NCI-H146 (cell line): ENCODE measurements at regions not wholly inside any gene's neighbourhood (a gene's known extent, or its start where the extent isn't known, plus 50 kb on each side); places are given as distances from the start of the nearest gene placed in this dataset.
"Not testable (repeated sequence)": the region's sequence is repeated elsewhere in the genome, so short reads cannot be mapped to it uniquely, and the experiment has no call there.

Experiments
- DNase-seq: peaks from one replicate; lab custom pipeline; 2025; lab: John Stamatoyannopoulos, UW

DNA sequence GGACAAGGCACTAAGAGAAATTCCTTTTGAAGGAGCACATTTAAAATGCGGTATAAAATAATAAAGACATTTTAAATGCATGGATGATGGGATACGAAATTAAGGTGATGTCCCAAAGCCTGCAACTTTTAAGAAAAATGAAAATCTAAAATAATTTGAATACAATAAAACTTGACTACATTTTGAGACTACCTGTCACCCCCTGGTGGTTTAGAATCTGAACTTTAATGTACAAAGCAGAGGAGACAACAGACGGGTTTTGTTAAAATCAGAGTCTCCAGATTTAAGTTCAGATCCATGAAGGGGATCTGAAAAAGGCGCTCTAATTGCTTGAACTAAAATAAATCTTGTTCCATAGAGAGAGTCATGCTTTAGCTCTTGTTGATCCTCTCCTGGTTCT is 1129.3 kb upstream of the PCDH20 start:
- no peak for DNase-seq

DNA sequence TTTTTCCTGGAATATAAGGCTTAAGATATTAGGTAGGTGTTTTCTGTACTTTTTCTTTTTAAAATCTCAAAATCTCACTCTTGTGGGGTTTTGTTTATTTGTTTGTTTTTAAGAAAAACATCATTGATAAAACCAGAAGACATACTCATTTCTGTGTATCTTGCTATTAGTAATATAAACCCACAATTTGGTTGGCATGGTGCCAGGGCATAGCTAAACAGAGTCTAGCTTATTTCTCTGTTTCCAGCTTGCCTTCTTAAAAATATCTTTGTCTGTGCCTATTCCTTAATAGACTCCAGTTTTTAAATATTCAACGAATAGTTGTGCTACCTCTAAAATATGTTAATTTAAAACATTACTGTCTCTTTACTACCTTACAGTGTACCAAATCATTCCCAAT is 1121.9 kb upstream of the PCDH20 start:
- peak; percentile 48 for DNase-seq

DNA sequence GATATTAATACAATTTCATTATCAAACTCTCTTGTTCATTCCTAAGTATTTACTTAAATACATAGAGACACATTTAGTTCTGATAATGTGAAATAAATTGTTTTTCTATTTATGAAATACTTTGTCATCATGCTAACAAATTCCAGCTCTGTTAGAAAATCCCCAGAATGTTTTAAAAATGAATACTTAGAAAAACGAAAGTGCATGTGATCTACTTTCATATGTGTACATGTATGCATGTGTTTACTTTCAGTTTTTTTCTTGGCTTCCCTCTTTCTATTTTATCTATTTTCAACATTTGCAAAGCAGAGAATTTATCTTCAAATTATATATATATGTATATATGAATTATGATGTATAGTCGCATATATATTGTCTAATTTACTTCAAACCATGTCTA is 1110.0 kb upstream of the PCDH20 start:
- no peak for DNase-seq

DNA sequence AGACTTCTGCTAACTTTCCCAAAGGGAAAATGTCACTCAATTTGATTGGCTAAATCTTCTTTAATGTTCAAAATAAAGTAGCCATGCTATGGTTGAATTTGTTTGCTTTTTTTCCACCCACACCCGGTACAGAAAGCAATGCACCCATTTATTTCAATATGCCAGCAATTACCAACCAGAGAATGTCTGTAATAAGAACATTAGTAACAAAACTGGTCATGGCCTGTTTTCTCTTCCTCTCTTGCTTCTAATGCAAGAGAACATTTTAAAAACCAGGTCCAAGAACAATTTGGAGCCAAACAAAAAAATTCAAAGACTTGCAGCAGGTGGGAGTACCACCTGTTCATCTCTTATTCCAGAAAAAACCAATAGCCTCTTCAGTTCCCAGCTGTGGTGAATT is 1108.8 kb upstream of the PCDH20 start:
- no peak for DNase-seq

DNA sequence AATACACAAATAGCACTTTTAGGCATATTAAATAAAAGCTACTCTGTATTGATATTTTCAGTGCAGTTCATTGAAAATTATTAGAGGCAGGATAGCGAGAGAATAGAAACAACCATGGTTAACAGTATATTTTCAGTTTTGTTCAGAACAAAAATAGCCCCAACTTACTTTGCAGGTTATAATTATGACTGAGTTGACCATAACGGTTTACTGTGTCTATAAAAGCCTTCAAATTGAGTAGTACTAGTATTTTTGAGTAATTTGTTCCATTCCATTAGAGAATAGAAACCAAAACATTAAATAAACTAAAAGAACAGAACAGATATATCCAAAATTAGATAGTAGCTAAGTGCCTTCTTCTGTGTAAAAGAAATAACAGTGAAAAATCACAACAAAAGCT is 1108.4 kb upstream of the PCDH20 start:
- no peak for DNase-seq

DNA sequence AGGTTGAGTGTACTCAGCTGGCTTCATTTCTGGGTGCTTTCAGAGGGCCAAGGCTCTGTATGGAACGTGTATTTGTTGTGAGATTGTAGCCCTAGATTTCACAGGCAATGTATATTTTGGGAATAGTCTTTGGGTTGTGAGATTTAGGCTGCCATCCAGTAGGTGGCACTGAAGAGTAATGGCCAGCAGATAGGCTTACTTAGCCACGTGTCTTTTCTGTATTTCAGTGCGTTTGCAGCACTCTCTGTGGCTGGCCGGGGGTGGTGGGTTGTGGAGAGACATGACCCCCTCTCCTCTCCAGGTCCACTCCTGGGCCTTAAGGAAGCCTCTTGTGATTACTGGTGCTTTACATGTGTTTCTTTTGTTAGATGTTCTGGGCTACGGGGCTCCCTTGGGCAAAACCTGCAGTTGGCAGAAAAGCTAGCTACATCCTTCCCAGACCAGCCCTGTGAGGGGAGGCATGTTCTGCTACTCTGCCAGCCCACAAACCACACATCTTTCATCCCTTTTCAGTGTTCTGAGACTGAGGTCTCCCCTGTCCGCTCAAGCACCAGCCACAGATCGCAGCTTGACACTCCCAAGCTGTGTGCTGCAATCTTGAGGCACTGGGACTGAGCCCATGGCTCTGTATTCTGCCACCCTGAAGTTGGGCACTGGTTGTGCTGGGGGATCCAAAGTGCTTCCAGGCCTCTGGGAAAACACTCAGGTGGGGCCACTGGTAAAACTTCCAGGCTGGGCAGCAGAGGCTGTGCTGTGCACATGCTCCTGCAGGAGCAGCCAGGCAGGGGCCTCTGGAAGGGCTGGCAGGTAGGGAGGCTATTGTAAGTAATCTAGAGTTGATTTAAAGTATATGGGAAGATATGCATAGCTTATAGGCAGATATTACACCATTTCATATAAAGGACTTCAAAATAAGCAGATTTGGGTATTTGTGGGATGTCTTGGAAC is 1096.8 kb upstream of the PCDH20 start:
- DNase-seq = peak; percentile 61

DNA sequence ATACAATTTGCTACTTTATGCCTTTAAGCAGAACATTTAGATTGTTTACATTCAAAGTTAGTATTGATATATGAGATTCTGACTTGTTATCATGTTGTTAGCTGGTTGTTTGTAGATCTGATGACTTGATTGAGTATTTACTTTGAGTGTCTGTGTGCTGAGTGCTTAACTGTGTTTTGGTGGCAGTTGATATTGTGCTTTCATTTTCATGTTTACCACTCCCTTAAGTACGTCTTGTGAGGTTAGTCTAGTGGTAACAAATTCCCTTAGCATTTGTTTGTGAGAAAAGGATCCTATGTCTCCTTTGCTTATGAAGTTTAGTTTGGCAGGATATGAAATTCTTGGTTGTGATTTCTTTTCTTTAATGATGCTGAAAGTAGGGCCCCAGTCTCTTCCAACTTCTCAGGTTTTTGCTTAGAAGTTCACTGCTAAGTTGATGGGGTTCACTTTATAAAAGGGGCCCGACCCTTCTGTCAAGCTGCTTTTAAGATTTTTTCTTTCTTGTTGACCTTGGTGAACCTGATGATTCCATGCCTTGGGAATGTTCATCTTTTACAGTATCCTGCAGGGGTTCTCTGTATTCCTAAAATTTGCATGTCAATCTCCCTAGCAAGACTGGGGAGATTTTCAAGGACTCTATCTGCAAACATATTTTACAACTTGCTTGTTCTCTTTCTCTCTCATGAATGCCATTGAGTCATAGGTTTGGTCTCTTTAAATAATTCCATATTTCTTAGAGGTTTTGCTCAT is 1095.4 kb upstream of the PCDH20 start:
- no peak for DNase-seq

DNA sequence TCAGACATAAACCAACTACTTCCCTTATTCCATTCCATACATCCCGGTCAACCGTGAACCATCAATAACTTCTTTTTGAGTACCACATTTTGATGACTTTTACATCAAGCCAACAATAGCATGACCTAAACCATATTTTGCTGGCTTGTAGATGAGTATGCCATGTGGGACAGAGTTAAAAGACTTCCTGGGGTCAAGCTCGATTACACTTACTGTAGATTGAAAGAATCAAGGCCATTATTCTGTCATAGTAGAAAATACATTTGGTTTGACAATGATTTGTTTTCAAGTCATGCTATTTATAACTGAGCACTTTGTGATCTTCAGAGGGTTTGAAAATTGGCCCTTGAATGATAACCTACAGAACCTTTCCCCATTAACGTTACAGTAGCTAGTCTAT is 1086.9 kb upstream of the PCDH20 start:
- DNase-seq = no peak

DNA sequence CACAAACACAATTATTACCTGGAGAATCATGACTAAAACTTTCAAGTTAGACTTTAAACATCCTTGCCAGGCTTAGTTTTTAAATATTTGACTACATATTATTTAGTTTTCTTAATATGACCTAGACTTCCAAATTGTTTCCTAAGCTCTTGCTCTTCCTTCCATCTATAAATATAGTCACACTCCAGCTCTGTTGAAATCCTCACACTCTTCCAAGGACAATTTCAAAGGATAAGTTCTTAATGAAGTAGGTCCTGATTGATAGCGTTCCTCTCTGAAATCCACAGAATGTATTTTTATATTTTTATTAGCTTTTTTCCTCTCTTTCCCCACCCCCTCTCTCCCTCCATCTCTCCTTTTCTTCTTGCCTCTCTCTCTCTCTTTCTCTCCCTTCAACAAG is 1074.1 kb upstream of the PCDH20 start:
- no peak for DNase-seq

DNA sequence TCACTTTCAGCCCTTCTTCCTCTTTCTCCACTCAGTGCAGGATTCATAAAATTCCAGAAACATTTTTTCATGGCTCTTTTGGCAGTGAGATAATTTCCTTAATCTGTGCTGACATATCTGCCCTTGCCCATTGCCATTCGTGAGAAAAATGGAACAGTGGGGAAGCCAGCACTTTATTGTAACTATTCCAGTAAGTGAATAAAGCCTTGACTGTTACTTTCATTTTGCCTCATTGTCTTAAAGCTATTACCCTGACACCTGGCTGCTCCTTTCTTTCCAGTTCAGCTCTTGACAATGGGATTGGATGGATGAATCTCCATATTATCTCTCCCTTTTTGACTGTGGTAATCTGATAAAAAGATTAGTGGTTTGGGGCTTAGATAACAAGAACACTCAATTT is 1068.1 kb upstream of the PCDH20 start:
- peak; percentile 95 for DNase-seq

DNA sequence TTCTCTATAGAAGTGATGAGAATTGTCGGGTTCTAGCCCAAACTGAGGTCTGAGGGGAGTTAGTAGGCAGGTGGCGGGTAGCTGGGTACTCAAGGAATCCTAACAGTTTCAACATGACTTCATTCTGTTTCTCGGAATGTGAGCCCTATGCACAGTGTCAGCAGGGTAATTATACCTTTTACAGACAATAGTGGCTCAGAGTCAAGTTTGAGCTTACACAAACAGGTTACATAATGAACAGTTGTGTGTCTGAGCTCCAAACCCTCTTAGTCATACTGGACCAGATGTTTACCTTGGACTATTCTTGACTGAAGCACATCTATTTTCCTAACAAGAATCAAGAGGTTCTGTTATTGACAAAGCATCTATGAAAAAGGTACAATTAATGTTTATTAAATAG is 1066.7 kb upstream of the PCDH20 start:
- DNase-seq = peak; percentile 84

DNA sequence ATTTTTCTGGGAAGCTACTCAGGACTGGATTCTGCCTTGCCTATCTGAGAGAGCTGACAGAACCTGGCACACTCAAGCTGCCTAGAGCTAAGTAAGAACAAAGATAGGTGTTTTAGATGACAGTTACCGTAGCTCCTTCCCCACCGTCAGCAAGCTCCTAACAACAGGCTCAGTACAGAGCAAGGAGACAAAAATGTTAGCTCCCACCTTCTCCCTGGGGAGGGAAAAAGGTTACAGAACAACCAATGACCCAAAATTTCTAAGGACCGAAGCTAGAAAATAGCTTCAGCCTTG is 1058.2 kb upstream of the PCDH20 start:
- DNase-seq = no peak

DNA sequence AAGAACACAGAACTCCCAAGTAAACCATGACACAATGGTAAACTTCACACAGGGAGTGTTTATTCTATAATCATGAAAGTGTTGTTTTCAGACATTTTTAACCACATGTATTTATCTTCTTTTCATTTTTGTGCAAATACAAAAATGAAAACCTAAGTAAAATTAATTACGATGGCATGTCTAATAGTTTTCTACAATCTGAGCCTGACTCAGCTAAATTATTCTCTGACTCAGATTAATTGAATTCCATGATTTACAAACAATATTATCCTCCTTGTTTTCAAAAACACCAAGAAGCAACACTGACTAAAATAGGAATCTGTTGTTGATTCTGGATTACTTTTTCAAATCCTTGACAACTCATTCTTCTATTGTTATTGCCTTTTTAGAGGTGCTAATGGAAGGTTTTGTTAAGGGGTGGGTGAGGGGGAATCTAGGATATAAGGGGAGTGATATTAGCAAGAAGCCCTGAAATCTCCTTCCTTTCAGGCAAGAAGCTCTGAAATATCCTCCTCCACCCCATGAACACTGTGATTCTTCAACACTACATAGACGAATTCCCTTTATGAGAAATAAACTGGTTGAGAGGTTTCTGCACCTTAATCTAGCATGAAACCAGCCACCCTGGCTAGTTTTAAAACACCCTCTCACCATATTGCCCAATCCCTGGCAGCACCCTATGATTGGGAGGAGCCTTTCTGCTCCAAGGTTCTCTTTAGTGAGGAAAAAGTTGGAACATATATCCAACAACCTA is 1057.7 kb upstream of the PCDH20 start:
- no peak for DNase-seq

DNA sequence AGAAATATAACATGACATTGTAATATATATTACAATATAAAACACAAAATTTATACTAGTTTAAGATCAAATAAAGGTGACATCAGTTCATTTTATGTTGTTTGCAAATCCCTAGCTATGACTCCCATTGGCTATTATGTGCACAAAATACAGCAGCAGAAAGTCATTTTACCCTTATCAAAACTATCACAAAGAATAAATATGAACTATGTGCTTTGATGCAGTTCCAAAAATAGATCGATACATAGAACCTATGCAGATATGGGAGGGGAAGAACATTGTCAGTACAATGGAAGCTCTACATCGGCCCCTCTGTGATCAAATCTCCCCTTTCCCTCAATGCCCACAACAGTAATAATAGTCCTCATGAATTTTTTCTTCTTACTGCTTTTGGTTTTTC is 1038.1 kb upstream of the PCDH20 start:
- no peak for DNase-seq

DNA sequence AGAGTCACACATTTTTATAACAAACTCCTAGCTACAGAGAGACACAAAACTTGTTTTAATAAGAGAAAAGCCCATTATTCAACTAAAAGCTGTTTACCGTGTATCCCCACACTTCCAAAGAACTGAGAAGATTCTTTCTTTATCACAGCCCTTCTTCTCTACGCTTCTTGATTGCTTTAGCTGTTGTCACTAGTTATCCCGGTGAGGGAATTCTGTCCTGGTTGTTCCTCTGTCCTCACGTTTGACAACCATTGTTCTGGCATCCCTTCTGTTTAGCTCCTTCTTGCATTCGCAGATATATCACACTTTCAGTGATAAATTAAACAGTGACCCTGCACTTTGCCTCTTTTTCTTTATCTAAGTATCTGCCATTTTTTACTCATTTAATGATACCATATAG is 1035.1 kb upstream of the PCDH20 start:
- DNase-seq = no peak

DNA sequence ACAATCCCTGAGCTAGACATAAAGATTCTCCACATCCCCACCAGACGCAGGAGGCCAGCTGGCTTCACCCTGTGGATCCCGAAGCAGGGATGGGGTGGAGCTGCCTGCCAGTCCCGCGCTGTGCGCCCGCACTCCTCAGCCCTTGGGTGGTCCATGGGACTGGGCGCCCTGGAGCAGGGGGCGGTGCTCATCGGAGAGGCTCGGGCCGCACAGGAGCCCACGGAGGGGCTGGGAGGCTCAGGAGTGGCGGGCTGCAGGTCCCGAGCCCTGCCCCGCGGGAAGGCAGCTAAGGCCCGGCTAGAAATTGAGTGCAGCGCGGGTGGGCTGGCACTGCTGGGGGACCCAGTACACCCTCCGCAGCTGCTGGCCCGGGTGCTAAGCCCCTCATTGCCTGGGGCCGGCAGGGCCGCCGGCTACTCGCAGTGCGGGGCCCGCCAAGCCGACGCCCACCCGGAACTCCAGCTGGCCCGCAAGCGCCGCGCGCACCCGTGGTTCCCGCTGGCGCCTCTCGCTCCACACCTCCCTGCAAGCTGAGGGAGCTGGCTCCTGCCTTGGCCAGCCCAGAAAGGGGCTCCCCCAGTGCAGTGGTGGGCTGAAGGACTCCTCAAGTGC is 1032.2 kb upstream of the PCDH20 start:
- not testable (repeated sequence) for DNase-seq

DNA sequence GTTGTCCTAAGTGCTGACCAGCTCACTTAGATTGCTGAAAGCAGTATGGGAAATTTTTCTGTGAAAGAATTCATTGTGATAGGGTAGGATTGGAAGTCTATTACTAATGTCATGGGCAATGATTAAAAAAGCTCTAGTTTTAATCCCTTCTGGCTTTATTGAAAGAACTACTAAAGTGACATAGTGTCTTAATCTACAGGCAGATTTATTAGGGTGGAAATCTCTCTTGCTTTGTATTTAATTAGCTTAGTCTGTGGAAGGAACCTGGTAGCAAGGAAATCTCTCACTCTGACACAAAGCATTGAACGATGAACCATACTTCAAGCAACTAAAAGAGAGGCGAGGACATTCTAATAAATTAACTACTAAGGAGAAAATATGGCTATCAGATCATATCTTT is 1029.2 kb upstream of the PCDH20 start:
- no peak for DNase-seq

DNA sequence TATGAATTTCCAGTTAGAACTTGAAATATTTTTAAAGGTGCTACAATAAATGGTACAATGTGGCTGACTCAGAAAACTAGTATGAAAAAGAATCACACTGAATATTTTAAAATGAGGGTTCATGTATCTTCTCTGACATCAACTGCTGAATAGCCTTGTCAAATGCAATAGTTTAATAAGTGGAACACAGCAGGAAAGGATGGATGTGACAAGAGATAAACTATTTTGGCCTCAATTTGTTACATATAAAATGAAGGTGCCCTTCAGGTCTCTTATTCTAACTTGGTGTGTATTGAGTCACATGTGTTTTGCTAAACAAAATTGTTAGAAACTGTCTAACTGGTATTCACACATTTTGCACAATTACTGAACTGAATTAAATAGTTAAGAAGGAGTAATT is 1018.4 kb upstream of the PCDH20 start:
- DNase-seq = no peak

DNA sequence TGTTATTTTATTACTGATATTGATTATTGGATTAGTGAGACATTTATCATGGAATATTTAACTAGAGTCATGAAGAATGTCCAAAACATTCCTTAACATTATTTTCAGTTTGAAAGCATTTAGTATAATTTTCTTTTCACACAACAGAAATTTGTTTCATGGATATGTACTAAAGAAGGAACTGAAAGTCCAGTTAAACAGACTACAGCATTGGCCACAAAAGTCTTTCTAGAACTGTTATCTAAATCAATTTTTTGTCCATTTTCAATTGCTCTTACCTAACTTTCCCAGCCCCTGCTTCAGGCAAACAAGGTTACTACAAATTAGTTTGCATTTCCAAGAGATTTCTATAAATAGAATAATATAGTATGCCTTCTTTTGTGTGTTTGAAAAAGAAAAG is 1018.0 kb upstream of the PCDH20 start:
- no peak for DNase-seq

DNA sequence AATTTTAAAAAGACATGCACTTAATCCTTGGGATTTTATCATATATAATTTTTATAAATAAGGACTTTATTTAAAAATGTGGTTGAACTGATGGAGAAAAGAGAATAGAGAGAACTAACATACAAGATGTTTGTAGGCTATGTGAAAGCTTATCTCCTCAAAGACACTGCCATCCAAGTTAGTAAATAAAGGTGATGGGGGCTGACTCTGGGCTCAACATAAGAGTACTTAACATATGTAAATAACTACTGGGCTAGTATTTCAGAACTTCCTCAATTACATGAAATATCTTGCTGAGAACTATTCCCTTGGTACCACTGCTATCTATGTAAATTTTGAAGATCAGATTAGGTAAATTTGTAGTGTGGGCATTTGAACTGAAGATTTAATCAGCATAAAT is 1017.3 kb upstream of the PCDH20 start:
- peak; percentile 12 for DNase-seq

DNA sequence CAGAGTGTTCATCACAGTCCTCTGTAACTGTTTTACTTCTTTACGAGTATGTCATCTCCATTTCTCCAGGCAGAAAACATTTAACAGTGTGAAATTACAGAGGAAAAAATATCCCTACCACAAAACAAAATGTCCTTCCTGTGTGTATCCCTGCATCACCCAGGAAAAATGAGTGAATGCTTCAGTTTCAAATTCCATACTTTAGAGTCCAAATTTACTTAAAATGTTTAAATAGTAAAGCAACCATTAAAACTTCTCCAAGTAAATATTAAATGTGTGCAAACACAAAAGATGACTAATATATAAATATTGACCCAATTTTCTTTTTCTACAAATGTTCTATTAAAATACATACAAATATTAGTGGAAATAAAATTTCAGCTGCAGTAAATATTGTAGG is 1016.6 kb upstream of the PCDH20 start:
- no peak for DNase-seq

DNA sequence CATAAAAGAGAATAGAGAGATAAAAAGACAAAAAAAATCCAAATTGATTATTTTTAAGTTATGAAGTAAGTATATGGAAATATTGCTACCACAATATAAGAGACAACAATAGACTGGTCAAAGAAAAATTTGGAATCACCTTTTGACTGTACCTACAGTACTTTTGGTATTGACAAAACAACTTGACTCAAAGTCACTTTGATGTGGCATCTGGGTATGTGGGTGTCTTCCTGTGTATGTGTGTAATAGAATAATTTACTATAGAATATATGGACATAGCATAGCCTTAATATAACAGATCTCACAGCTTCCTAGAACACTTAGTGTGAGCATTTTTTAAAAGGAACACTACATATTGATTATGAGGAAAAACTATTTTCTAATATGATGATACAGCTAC is 1016.2 kb upstream of the PCDH20 start:
- no peak for DNase-seq
